Right atrium auricular region (tissue), 2 donors: ENCODE measurements at regions not wholly inside any gene's neighbourhood (a gene's known extent, or its start where the extent isn't known, plus 50 kb on each side); places are given as distances from the start of the nearest gene placed in this dataset.

ENCODE experiments used
- DNase-seq: peaks from one replicate; pipeline ENCODE4 v3.0.0-alpha.2; 2019; ENCODE audit warnings: low spot score
- H3K27ac ChIP-seq, 2 donors: fragments of 200-600 bp; sonication (generic); 1 replicate in 1 of 2; 2 replicates in 1 of 2; pipeline ENCODE4 v1.5.1; 2016 to 2019
- H3K27me3 ChIP-seq, 2 donors: fragments of 200-600 bp; sonication (generic); one replicate each; pipeline versions ENCODE4 v1.5.1 to v1.6.0; 2017 to 2019
- H3K36me3 ChIP-seq: fragments of 200-600 bp; sonication (generic); one replicate; pipeline ENCODE4 v1.5.1; 2016
- H3K4me1 ChIP-seq, 2 donors: fragments of 200-600 bp; sonication (generic); one replicate each; pipeline versions ENCODE4 v1.5.1 to v1.6.0; 2017 to 2019
- H3K4me3 ChIP-seq, 2 donors: fragments of 200-600 bp; sonication (generic); 1 replicate in 1 of 2; 2 replicates in 1 of 2; pipeline ENCODE4 v1.5.1; 2017 to 2019; ENCODE audit warnings: mild to moderate bottlenecking in 1 of 2, moderate library complexity in 1 of 2
- H3K9me3 ChIP-seq, 2 donors: fragments of 200-600 bp; sonication (generic); one replicate each; pipeline ENCODE4 v1.5.1; 2019
- CTCF ChIP-seq, 2 donors: fragments of 200-600 bp; sonication (generic); IDR thresholded peaks; one replicate each; pipeline ENCODE4 v1.5.1; 2019; ENCODE audit warnings: antibody characterized with exemption in 2 of 2

- Histone ChIP-seq H3K27ac (no peak overlapping the region), H3K36me3 (no peaks in the 10 kb centered on the region), H3K4me1 (no peaks in the 10 kb centered on the region), H3K4me3 (no peak overlapping the region), H3K27me3 (no peaks in the 10 kb centered on the region), H3K9me3 (no peaks in the 10 kb centered on the region)
- TF ChIP-seq CTCF (IDR thresholded peaks at IDR 0.05), result no peak
- no peak for DNase-seq
Measured at GRCh38 chr1:165080253-165080896, 276.1 kb downstream of the LMX1A start.

- H3K27ac ChIP-seq, result no peak overlapping the region
- H3K9me3 ChIP-seq, result no peaks in the 10 kb centered on the region
- no peaks in the 10 kb centered on the region for H3K4me1 ChIP-seq
- no peaks in the 10 kb centered on the region for H3K27me3 ChIP-seq
- no peak for DNase-seq
- TF ChIP-seq CTCF (IDR thresholded peaks at IDR 0.05), result no peak
- H3K36me3 ChIP-seq, result no peaks in the 10 kb centered on the region
- no peak overlapping the region for H3K4me3 ChIP-seq
Measured at GRCh38 chr1:165078391-165078790, 278.1 kb downstream of the LMX1A start.

- TF ChIP-seq CTCF (IDR thresholded peaks at IDR 0.05), result peak; percentile 20 to 61
- no peak overlapping the region for H3K27ac ChIP-seq
- no peaks in the 10 kb centered on the region for H3K27me3 ChIP-seq
- H3K4me1 ChIP-seq, result no peaks in the 10 kb centered on the region
- no peaks in the 10 kb centered on the region for H3K36me3 ChIP-seq
- no peak overlapping the region for H3K4me3 ChIP-seq
- no peaks in the 10 kb centered on the region for H3K9me3 ChIP-seq
- no peak for DNase-seq
Measured at GRCh38 chr1:165075725-165076370, 280.7 kb downstream of the LMX1A start.

GRCh38 chr1:165073185-165074007, 283.1 kb downstream of the LMX1A start:
- Histone ChIP-seq H3K27ac (no peak overlapping the region), H3K4me3 (no peak overlapping the region), H3K9me3 (no peaks in the 10 kb centered on the region), H3K36me3 (no peaks in the 10 kb centered on the region), H3K4me1 (peaks cover 0 to 9% of the 10 kb centered on the region in 2 donors), H3K27me3 (no peaks in the 10 kb centered on the region)
- DNase-seq, result no peak
- peak; percentile 64 to 84 for TF ChIP-seq CTCF (IDR thresholded peaks at IDR 0.05)

GRCh38 chr1:165070675-165071074, 285.8 kb downstream of the LMX1A start:
- Histone ChIP-seq H3K4me1 (peaks cover 0 to 9% of the 10 kb centered on the region in 2 donors), H3K4me3 (no peak overlapping the region), H3K27ac (no peak overlapping the region), H3K27me3 (no peaks in the 10 kb centered on the region), H3K36me3 (no peaks in the 10 kb centered on the region), H3K9me3 (no peaks in the 10 kb centered on the region)
- no peak for DNase-seq
- no peak for TF ChIP-seq CTCF (IDR thresholded peaks at IDR 0.05)
